NCI-H1105 (cell line): ENCODE measurements at regions not wholly inside any gene's neighbourhood (a gene's known extent, or its start where the extent isn't known, plus 50 kb on each side); places are given as distances from the start of the nearest gene placed in this dataset.

Experiments used
- DNase-seq: peaks from one replicate; lab custom pipeline; 2025; lab: John Stamatoyannopoulos, UW

- no peak for DNase-seq
Observed at GRCh38 chr15:66945842-66946241, 119.6 kb upstream of the SMAD3 start.

GRCh38 chr15:66946578-66947164 lies 118.7 kb upstream of the SMAD3 start:
- peak; percentile 71 for DNase-seq

GRCh38 chr15:66947471-66947870 lies 117.9 kb upstream of the SMAD3 start:
- DNase-seq = no peak

DNA sequence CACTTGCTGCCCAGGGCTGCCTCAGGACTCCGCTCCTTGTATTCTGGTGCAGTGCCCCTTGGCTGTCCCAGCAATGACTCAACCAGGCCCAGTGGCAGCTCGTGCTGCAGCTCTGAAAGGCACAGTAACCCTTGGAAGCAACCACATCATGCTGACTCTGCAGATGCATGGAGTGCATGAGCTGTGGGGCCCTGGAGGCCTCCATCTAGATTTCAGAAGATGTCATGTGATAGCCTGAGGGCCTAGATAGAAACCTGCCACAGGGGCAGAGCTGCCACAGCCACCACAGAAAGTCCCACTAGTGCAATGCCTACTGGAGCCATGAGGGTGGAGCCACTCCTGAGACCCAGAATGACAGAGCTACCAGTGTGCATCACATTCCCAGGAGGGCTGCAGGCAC lies 117.1 kb upstream of the SMAD3 start:
- no peak for DNase-seq

DNA sequence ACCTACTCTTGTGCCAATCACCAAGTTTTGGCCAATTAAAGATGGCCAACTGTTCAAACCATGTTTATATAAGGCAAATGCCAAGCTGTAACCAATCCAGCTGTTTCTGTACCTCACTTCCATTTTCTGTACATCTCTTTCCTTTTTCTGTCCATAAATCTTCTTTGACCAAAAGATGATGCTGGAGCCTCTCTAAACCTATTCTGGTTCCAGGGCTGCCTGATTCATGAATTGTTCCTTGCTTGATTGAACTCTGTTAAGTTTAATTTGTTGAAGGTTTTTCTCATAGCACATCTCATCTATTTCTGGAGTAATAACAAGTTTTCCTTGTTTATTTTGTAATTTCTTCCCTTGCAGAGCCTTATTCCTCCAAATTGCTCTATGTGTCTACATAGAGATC lies 115.3 kb upstream of the SMAD3 start:
- DNase-seq = no peak

- DNase-seq = no peak
Observed at GRCh38 chr15:66951531-66952320, 113.7 kb upstream of the SMAD3 start.

- no peak for DNase-seq
Observed at GRCh38 chr15:66952756-66953522, 112.5 kb upstream of the SMAD3 start.

DNA sequence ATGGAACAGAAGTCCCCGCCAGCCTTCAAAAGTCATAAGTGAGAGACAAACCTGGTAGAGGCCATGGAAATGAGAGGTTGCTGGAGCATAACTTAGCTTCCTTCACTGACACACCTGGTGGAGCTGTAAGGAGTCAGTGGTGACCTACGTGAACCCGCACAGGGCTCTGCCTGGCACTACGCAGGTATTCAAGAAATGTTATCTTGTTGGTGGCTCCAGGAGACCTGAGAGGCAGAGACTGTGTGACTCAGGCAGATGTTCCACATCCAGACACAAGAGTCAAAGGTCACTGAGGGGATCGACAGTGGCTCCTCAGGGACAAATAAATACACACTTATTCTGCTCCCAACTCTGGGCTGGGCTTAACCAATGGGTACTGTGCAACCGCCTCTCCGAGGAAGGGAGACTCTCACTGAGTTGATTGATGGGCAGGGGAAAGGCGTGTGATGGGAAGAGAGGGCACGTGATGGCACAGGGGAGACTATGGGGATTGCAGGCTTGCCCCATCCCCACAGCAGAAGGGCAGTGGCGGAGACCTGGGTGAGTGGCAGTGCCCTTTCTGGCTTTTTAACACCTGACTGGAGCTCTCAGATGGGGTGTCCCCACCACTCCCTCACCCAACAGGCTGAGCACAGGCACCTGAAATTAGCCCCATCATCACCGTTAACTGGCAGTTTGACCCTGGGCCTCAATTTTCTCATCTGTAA lies 111.7 kb upstream of the SMAD3 start:
- no peak for DNase-seq

- DNase-seq = no peak
Observed at GRCh38 chr15:66954601-66955000, 110.8 kb upstream of the SMAD3 start.

DNA sequence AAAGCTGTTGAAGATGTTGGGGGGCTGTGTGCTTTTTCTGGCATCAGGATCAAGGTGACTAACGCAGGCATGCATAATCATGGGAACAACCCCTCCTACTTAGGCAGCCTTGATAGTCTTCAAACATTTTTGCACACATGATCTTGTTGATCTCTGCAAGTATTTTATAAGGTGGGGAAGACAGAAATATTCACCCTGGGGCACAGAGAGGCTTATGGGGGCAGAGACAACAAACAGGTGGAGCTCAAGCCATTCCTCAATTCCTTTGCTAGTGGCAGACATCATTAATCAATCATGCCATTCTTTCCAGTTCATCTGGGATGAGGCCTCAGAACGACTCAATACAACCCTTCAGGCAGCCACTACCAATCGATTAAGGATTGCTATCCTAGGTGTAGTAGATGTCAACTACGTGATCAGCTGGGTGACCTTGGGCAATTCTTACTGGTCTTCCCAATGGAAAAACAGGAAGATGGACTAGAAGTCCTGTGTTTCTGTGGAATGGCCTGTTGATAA lies 110.3 kb upstream of the SMAD3 start:
- no peak for DNase-seq

DNA sequence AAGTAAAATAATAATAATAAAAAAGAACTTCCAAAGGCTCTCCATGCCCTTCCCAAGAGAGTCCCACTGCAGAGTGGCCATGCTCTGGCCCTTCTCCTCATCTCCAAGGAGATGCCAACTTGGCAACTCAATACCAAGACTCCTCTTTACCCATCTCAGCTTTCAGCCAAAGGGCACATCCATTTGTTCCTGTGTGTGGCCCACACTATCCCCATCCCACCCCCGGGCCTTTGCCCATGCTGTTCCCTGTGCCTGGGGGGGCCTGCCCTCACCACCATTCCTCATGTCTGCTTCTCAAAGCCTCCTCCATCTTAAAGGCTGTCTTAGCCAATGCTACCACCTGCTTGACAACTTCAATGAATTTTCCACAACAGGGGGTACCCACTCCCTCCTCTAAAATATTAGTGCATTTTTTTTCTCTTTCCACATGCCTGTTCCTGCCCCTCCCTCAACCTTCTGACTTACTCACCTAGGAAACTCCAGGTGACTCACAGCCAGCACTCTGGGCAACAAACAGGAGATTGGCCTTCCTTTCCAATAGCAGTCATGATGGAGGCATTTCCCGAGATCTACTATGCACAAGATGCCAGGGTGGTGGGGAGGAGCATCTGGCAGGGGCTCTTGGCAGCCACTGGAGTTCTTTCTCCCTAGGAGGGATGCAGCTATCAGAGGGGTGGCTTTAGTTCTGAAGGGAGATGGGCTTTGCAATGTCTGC lies 109.4 kb upstream of the SMAD3 start:
- no peak for DNase-seq

GRCh38 chr15:66956672-66957430 lies 108.6 kb upstream of the SMAD3 start:
- DNase-seq = no peak

DNA sequence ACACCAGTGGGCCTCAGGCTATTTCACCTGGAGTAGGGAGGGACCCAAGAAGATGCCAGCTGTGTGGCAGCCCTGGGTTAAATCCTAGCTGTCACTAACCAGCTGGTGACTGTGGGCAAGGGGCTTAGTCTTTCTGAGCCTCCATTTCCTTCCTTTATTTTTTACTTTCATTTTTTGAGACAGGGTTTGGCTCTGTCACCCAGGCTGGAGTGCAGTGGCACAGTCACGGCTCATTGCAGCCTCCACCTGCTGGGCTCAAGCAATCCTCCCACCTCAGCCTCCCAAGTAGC lies 108.0 kb upstream of the SMAD3 start:
- DNase-seq = no peak

- DNase-seq = no peak
Observed at GRCh38 chr15:66959066-66959465, 106.3 kb upstream of the SMAD3 start.

GRCh38 chr15:66959875-66960274 lies 105.5 kb upstream of the SMAD3 start:
- DNase-seq = no peak

- DNase-seq = no peak
Observed at GRCh38 chr15:66960519-66960918, 104.9 kb upstream of the SMAD3 start.

DNA sequence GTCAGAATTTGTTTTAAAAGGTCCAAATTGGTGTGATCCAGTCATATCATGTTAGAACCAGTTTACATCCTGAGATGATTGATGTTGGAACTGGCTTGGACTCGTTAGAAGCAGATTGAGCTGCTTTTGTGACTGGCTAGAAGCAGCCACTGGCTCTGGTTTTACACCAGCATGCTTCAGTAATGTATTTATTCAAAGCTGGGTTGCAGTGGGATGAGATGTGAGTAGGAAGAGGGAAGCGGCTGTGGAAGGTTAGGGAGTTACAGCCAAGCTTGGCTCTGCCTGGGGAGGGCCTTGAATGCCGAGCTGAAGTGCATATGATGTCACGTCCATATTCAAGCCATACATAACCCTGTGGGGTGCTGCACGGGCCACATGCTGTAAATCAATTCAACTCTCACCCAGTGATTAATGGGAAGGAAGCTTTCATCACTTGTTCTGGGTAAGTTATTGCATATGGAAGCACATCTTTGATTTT lies 104.0 kb upstream of the SMAD3 start:
- DNase-seq = no peak

DNA sequence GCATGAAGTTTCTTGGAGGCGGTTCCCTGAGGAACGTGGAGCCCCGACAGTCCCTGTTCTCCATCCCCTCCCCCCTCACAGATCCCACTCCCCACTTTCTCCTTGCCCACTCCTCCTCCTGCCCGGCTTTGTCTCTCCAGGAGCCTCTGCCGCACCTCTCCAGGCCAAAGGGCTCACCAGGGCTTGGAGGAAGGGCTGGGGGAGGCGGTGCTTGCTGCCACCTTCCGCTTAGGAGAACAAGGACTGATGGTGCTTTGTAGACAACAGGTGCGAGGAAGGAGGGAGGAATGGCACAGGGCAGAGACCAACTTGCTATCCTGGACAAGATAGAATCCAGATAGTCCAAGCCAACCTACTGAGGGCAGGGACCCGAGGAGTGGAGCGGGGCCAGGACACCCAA lies 103.5 kb upstream of the SMAD3 start:
- no peak for DNase-seq

- no peak for DNase-seq
Observed at GRCh38 chr15:66962522-66962921, 102.9 kb upstream of the SMAD3 start.

- DNase-seq = no peak
Observed at GRCh38 chr15:66963084-66963483, 102.3 kb upstream of the SMAD3 start.

DNA sequence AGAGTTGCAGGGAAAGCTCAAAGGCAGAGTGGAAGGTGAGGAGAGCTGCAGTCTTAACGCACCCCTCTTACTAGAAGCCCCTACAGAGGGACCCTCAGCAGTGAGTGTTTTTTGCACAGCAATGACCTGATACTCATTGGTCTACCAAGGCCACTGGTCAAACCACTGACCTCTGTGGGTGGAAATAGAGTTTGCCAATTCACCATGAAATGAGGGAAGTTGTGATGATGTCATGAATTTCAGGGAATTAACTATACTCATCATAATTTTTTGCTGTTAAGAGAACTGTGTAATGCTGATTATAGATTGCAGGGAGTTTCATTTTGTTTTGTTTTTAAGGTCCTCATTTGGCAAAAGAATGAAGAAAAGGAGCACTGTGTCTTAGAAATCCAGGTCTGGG lies 101.7 kb upstream of the SMAD3 start:
- no peak for DNase-seq
